WTC11 (cell line): ENCODE measurements at regions not wholly inside any gene's neighbourhood (a gene's known extent, or its start where the extent isn't known, plus 50 kb on each side); places are given as distances from the start of the nearest gene placed in this dataset.

ENCODE experiments used
- ATAC-seq: fragments of 200-7000 bp; cut with Tn5 transposase; 2 replicates; pipeline ENCODE4 v1.10.0; 2021; ENCODE audit warnings: mild to moderate bottlenecking, moderate library complexity
- CTCF ChIA-PET: fragments of 300-600 bp; sonication (Branson Sonifier 250); formaldehyde crosslinking; loops from one replicate; lab custom pipeline; 2021; ENCODE audit warnings: antibody characterized with exemption; lab: Charles Lee
- POLR2A ChIA-PET: fragments of 350-600 bp; sonication (Branson Sonifier 250); formaldehyde crosslinking; loops from one replicate; lab custom pipeline; 2021; ENCODE audit warnings: antibody characterized with exemption; lab: Charles Lee
- DNase-seq: peaks from one replicate; pipeline ENCODE4 v3.0.0; 2021; ENCODE audit warnings: low spot score
- H3K27ac Mint-ChIP-seq: 2 replicates; pipeline ENCODE4 v1.8.0; 2021; ENCODE audit warnings: mixed read lengths
- H3K27me3 Mint-ChIP-seq: 2 replicates; pipeline ENCODE4 v1.8.0; 2021; ENCODE audit warnings: low read depth, mild to moderate bottlenecking, moderate library complexity, mixed read lengths
- H3K36me3 Mint-ChIP-seq: 2 replicates; pipeline ENCODE4 v1.8.0; 2021; ENCODE audit warnings: mixed read lengths
- H3K4me1 Mint-ChIP-seq: 2 replicates; pipeline ENCODE4 v1.8.0; 2022; ENCODE audit warnings: mixed read lengths
- H3K4me3 Mint-ChIP-seq: 2 replicates; pipeline ENCODE4 v1.8.0; 2021; ENCODE audit warnings: mild to moderate bottlenecking, moderate library complexity, mixed read lengths
- H3K9me3 Mint-ChIP-seq: 2 replicates; pipeline ENCODE4 v1.8.0; 2021; ENCODE audit warnings: mixed read lengths
- CBFB ChIP-seq: sonication (generic); formaldehyde crosslinking; IDR thresholded peaks from 2 replicates; pipeline ENCODE4 v1.8.1; 2022; ENCODE audit warnings: mild to moderate bottlenecking, low read depth, missing genetic modification reagents
- CREM ChIP-seq: sonication (generic); formaldehyde crosslinking; IDR thresholded peaks from 2 replicates; pipeline ENCODE4 v1.8.1; 2022; ENCODE audit warnings: mild to moderate bottlenecking, missing genetic modification reagents, moderate library complexity
- ESRRA ChIP-seq: sonication (generic); formaldehyde crosslinking; IDR thresholded peaks from 2 replicates; pipeline ENCODE4 v1.8.1; 2022; ENCODE audit warnings: mild to moderate bottlenecking, missing genetic modification reagents, borderline replicate concordance
- ETV6 ChIP-seq: sonication (generic); formaldehyde crosslinking; IDR thresholded peaks from 2 replicates; pipeline ENCODE4 v1.8.1; 2022; ENCODE audit warnings: mild to moderate bottlenecking, missing genetic modification reagents
- FOXJ3 ChIP-seq: sonication (generic); formaldehyde crosslinking; IDR thresholded peaks from 2 replicates; pipeline ENCODE4 v1.9.0; 2021; ENCODE audit warnings: missing genetic modification reagents, mild to moderate bottlenecking, borderline replicate concordance
- GABPB1 ChIP-seq: sonication (generic); formaldehyde crosslinking; IDR thresholded peaks from 2 replicates; pipeline ENCODE4 v1.8.1; 2023; ENCODE audit warnings: mild to moderate bottlenecking, missing genetic modification reagents
- HMGA2 ChIP-seq: fragments of 250-450 bp; sonication (Bioruptor Pico); IDR thresholded peaks from 2 replicates; pipeline ENCODE4 v1.4.0; 2021; ENCODE audit warnings: mild to moderate bottlenecking, moderate library complexity
- TEAD1 ChIP-seq: sonication (generic); formaldehyde crosslinking; IDR thresholded peaks from 2 replicates; pipeline ENCODE4 v1.8.0; 2022; ENCODE audit warnings: mild to moderate bottlenecking, missing genetic modification reagents
- ZNF232 ChIP-seq: sonication (generic); formaldehyde crosslinking; IDR thresholded peaks from 2 replicates; pipeline ENCODE4 v1.8.0; 2022; ENCODE audit warnings: mild to moderate bottlenecking, missing genetic modification reagents
- ZNF396 ChIP-seq: fragments of 250-450 bp; sonication (Bioruptor Pico); IDR thresholded peaks from 2 replicates; pipeline ENCODE4 v1.8.0; 2021; ENCODE audit warnings: mild to moderate bottlenecking, moderate library complexity, borderline replicate concordance
- ZNF416 ChIP-seq: fragments of 250-450 bp; sonication (Bioruptor Pico); IDR thresholded peaks from 2 replicates; pipeline ENCODE4 v1.9.0; 2021; ENCODE audit warnings: mild to moderate bottlenecking, inconsistent platforms
- TF ChIP-seq, protein P1 (sequence below): sonication (generic); formaldehyde crosslinking; IDR thresholded peaks from 2 replicates; pipeline ENCODE4 v1.8.1; 2023; ENCODE audit warnings: mild to moderate bottlenecking, missing genetic modification reagents, borderline replicate concordance
- TF ChIP-seq, protein P2 (sequence below): fragments of 250-450 bp; sonication (Bioruptor Pico); IDR thresholded peaks from 2 replicates; pipeline ENCODE4 v1.9.0; 2021; ENCODE audit warnings: mild to moderate bottlenecking, borderline replicate concordance
- TF ChIP-seq, protein P3 (sequence below): fragments of 250-450 bp; sonication (Bioruptor Pico); IDR thresholded peaks from 2 replicates; pipeline ENCODE4 v1.9.0; 2021; ENCODE audit warnings: mild to moderate bottlenecking
- TF ChIP-seq, protein P4 (sequence below): sonication (generic); formaldehyde crosslinking; IDR thresholded peaks from 2 replicates; pipeline ENCODE4 v1.8.0; 2022; ENCODE audit warnings: mild to moderate bottlenecking, missing genetic modification reagents
- TF ChIP-seq, protein P5 (sequence below): fragments of 250-450 bp; sonication (Bioruptor Pico); conservative IDR thresholded peaks from 2 replicates; pipeline ENCODE4 v1.9.0; 2021; ENCODE audit warnings: mild to moderate bottlenecking
- TF ChIP-seq, protein P6 (sequence below): fragments of 250-450 bp; sonication (Bioruptor Pico); IDR thresholded peaks from 2 replicates; pipeline ENCODE4 v1.9.0; 2021; ENCODE audit warnings: moderate library complexity, mild to moderate bottlenecking, inconsistent platforms, borderline replicate concordance

DNA sequence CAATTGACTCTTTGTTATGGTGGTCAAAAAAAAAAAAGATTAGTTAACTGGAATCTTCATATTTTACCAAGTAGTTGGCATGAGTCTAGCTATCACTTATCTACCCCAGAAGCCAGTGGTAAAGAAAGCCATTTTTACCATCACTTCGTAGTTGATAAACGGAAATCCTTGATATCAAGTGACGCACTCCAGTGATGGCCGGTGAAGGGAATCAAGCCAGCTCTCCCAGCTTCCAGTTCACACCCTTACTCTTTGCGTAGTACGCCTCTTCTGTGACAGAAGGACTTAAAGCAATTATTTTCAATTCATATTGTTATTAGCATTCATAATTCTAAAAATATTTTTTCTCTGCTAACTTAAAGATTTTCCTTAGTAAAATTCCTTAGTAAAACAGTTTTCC, 447.9 kb downstream of the GPATCH2 start:
- no peak for ATAC-seq
- Mint-ChIP-seq H3K9me3 (peaks cover 11% of the 10 kb centered on the region), H3K4me1 (no peaks in the 10 kb centered on the region), H3K36me3 (peaks cover 3% of the 10 kb centered on the region), H3K4me3 (no peak overlapping the region), H3K27ac (no peak overlapping the region), H3K27me3 (no peaks in the 10 kb centered on the region)
- ChIA-PET POLR2A (no interaction called here), CTCF (no interaction called here)
- TF ChIP-seq, protein P1, sequence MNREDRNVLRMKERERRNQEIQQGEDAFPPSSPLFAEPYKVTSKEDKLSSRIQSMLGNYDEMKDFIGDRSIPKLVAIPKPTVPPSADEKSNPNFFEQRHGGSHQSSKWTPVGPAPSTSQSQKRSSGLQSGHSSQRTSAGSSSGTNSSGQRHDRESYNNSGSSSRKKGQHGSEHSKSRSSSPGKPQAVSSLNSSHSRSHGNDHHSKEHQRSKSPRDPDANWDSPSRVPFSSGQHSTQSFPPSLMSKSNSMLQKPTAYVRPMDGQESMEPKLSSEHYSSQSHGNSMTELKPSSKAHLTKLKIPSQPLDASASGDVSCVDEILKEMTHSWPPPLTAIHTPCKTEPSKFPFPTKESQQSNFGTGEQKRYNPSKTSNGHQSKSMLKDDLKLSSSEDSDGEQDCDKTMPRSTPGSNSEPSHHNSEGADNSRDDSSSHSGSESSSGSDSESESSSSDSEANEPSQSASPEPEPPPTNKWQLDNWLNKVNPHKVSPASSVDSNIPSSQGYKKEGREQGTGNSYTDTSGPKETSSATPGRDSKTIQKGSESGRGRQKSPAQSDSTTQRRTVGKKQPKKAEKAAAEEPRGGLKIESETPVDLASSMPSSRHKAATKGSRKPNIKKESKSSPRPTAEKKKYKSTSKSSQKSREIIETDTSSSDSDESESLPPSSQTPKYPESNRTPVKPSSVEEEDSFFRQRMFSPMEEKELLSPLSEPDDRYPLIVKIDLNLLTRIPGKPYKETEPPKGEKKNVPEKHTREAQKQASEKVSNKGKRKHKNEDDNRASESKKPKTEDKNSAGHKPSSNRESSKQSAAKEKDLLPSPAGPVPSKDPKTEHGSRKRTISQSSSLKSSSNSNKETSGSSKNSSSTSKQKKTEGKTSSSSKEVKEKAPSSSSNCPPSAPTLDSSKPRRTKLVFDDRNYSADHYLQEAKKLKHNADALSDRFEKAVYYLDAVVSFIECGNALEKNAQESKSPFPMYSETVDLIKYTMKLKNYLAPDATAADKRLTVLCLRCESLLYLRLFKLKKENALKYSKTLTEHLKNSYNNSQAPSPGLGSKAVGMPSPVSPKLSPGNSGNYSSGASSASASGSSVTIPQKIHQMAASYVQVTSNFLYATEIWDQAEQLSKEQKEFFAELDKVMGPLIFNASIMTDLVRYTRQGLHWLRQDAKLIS (CRISPR knock-in tag): no peak
- no peak for TF ChIP-seq TEAD1 (CRISPR knock-in tag)
- no peak for DNase-seq

DNA sequence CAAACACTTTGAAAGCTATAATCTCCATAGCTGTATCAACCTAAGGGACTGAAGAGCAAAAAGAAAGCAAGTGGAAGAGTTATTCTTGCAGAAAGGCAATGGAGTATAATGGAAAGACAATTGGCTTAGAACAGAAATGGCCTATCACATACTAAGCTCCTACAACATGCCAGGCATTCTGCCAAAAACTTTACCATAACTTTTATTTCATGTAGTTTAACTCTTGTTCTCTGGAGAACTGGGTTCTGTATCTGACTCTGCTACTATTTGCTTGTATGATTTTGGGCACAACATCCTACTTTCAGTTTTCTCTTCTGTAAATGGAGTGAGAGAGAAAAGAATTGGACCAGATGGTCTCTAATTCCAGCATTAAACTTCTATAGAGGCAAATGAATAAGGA, 449.1 kb downstream of the GPATCH2 start:
- no peaks in the 10 kb centered on the region for H3K36me3 Mint-ChIP-seq
- no peak overlapping the region for H3K27ac Mint-ChIP-seq
- ChIA-PET CTCF (no interaction called here), POLR2A (no interaction called here)
- DNase-seq (no peak), ATAC-seq (no peak)
- H3K9me3 Mint-ChIP-seq: peaks cover 3% of the 10 kb centered on the region
- no peak overlapping the region for H3K4me3 Mint-ChIP-seq
- H3K27me3 Mint-ChIP-seq: no peaks in the 10 kb centered on the region
- H3K4me1 Mint-ChIP-seq: no peaks in the 10 kb centered on the region
- TF ChIP-seq CBFB (CRISPR knock-in tag): no peak
- TF ChIP-seq, protein P2, sequence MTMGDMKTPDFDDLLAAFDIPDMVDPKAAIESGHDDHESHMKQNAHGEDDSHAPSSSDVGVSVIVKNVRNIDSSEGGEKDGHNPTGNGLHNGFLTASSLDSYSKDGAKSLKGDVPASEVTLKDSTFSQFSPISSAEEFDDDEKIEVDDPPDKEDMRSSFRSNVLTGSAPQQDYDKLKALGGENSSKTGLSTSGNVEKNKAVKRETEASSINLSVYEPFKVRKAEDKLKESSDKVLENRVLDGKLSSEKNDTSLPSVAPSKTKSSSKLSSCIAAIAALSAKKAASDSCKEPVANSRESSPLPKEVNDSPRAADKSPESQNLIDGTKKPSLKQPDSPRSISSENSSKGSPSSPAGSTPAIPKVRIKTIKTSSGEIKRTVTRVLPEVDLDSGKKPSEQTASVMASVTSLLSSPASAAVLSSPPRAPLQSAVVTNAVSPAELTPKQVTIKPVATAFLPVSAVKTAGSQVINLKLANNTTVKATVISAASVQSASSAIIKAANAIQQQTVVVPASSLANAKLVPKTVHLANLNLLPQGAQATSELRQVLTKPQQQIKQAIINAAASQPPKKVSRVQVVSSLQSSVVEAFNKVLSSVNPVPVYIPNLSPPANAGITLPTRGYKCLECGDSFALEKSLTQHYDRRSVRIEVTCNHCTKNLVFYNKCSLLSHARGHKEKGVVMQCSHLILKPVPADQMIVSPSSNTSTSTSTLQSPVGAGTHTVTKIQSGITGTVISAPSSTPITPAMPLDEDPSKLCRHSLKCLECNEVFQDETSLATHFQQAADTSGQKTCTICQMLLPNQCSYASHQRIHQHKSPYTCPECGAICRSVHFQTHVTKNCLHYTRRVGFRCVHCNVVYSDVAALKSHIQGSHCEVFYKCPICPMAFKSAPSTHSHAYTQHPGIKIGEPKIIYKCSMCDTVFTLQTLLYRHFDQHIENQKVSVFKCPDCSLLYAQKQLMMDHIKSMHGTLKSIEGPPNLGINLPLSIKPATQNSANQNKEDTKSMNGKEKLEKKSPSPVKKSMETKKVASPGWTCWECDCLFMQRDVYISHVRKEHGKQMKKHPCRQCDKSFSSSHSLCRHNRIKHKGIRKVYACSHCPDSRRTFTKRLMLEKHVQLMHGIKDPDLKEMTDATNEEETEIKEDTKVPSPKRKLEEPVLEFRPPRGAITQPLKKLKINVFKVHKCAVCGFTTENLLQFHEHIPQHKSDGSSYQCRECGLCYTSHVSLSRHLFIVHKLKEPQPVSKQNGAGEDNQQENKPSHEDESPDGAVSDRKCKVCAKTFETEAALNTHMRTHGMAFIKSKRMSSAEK: no peak
- TF ChIP-seq CREM (CRISPR knock-in tag): no peak
- TF ChIP-seq, protein P3, sequence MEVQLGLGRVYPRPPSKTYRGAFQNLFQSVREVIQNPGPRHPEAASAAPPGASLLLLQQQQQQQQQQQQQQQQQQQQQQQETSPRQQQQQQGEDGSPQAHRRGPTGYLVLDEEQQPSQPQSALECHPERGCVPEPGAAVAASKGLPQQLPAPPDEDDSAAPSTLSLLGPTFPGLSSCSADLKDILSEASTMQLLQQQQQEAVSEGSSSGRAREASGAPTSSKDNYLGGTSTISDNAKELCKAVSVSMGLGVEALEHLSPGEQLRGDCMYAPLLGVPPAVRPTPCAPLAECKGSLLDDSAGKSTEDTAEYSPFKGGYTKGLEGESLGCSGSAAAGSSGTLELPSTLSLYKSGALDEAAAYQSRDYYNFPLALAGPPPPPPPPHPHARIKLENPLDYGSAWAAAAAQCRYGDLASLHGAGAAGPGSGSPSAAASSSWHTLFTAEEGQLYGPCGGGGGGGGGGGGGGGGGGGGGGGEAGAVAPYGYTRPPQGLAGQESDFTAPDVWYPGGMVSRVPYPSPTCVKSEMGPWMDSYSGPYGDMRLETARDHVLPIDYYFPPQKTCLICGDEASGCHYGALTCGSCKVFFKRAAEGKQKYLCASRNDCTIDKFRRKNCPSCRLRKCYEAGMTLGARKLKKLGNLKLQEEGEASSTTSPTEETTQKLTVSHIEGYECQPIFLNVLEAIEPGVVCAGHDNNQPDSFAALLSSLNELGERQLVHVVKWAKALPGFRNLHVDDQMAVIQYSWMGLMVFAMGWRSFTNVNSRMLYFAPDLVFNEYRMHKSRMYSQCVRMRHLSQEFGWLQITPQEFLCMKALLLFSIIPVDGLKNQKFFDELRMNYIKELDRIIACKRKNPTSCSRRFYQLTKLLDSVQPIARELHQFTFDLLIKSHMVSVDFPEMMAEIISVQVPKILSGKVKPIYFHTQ (CRISPR knock-in tag): no peak
- TF ChIP-seq FOXJ3 (CRISPR knock-in tag): no peak
- no peak for TF ChIP-seq GABPB1
- TF ChIP-seq, protein P4, sequence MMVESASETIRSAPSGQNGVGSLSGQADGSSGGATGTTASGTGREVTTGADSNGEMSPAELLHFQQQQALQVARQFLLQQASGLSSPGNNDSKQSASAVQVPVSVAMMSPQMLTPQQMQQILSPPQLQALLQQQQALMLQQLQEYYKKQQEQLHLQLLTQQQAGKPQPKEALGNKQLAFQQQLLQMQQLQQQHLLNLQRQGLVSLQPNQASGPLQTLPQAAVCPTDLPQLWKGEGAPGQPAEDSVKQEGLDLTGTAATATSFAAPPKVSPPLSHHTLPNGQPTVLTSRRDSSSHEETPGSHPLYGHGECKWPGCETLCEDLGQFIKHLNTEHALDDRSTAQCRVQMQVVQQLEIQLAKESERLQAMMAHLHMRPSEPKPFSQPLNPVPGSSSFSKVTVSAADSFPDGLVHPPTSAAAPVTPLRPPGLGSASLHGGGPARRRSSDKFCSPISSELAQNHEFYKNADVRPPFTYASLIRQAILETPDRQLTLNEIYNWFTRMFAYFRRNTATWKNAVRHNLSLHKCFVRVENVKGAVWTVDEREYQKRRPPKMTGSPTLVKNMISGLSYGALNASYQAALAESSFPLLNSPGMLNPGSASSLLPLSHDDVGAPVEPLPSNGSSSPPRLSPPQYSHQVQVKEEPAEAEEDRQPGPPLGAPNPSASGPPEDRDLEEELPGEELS: no peak
- TF ChIP-seq HMGA2 (CRISPR knock-in tag): no peak
- TF ChIP-seq, protein P5, sequence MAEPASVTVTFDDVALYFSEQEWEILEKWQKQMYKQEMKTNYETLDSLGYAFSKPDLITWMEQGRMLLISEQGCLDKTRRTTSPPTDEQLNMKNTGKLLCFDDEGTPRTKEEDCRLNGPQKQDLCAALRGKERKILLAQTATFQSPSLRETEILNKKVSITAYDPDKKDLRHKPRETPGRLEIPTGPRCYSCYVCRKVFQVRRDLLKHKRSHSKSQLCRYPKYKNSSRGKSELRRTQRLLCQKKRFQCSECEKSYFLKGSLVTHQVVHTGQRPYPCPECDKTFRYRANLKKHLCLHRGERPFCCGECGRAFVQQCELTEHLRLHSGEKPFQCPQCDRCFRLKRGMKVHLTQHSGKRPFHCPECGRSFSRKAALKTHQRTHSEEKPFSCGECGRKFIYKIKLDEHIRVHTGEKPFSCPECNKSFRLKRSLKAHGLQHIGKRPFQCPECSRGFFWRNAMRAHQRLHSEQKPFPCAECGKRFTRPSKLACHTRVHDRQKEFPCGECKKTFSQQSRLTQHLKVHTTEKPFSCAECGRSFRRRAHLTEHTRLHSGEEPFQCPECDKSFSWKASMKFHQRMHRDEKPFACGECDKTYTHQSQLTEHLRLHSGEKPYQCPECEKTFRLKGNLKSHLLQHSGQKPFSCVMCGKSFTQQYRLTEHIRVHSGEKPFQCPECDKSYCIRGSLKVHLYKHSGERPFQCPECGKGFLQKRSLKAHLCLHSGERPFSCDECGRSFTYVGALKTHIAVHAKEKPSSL (CRISPR knock-in tag): no peak
- TF ChIP-seq ZNF232: no peak
- TF ChIP-seq ETV6 (CRISPR knock-in tag): no peak
- no peak for TF ChIP-seq ZNF396 (CRISPR knock-in tag)
- TF ChIP-seq ESRRA (CRISPR knock-in tag): no peak
- TF ChIP-seq, protein P6, sequence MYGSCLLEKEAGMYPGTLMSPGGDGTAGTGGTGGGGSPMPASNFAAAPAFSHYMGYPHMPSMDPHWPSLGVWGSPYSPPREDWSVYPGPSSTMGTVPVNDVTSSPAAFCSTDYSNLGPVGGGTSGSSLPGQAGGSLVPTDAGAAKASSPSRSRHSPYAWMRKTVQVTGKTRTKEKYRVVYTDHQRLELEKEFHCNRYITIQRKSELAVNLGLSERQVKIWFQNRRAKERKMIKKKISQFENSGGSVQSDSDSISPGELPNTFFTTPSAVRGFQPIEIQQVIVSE (CRISPR knock-in tag): no peak
- no peak for TF ChIP-seq ZNF416 (CRISPR knock-in tag)
